Vagina (tissue), 2 donors: ENCODE measurements at regions not wholly inside any gene's neighbourhood (a gene's known extent, or its start where the extent isn't known, plus 50 kb on each side); places are given as distances from the start of the nearest gene placed in this dataset.
"Not testable (repeated sequence)": the region's sequence is repeated elsewhere in the genome, so short reads cannot be mapped to it uniquely, and the experiment has no call there.

ENCODE experiments used
- POLR2A ChIP-seq, 2 donors: fragments of 450-650 bp; IDR thresholded peaks; one replicate each; pipeline ENCODE4 v1.6.1; 2017; ENCODE audit warnings: antibody characterized with exemption in 2 of 2, mild to moderate bottlenecking in 2 of 2, moderate library complexity in 2 of 2
- TF ChIP-seq, protein P1 (sequence below), 3 experiments: fragments of 450-650 bp in 2 of 3; fragments of 200-600 bp in 1 of 3; sonication (generic) in 1 of 3; IDR thresholded peaks; one replicate each; pipeline ENCODE4 v1.5.1; 2017 to 2019; ENCODE audit warnings: antibody characterized with exemption in 3 of 3, mild to moderate bottlenecking in 2 of 3, moderate library complexity in 2 of 3

GRCh38 chrX:113988315-113988935, 595.5 kb upstream of the HTR2C start:
- TF ChIP-seq POLR2A (IDR thresholded peaks at IDR 0.05): not testable (repeated sequence)
- TF ChIP-seq, protein P1, sequence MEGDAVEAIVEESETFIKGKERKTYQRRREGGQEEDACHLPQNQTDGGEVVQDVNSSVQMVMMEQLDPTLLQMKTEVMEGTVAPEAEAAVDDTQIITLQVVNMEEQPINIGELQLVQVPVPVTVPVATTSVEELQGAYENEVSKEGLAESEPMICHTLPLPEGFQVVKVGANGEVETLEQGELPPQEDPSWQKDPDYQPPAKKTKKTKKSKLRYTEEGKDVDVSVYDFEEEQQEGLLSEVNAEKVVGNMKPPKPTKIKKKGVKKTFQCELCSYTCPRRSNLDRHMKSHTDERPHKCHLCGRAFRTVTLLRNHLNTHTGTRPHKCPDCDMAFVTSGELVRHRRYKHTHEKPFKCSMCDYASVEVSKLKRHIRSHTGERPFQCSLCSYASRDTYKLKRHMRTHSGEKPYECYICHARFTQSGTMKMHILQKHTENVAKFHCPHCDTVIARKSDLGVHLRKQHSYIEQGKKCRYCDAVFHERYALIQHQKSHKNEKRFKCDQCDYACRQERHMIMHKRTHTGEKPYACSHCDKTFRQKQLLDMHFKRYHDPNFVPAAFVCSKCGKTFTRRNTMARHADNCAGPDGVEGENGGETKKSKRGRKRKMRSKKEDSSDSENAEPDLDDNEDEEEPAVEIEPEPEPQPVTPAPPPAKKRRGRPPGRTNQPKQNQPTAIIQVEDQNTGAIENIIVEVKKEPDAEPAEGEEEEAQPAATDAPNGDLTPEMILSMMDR (IDR thresholded peaks at IDR 0.05): not testable (repeated sequence)
